Vagina (tissue), 2 donors: ENCODE measurements at regions not wholly inside any gene's neighbourhood (a gene's known extent, or its start where the extent isn't known, plus 50 kb on each side); places are given as distances from the start of the nearest gene placed in this dataset.
"Not testable (repeated sequence)": the region's sequence is repeated elsewhere in the genome, so short reads cannot be mapped to it uniquely, and the experiment has no call there.

Experiments
- DNase-seq, 2 donors: peaks; one replicate each; pipeline ENCODE4 v3.0.0-alpha.2; 2017; ENCODE audit errors: extremely low spot score in 2 of 2
- H3K27ac ChIP-seq: fragments of 200-600 bp; sonication (generic); one replicate; pipeline ENCODE4 v1.5.1; 2019
- H3K27me3 ChIP-seq: fragments of 200-600 bp; sonication (generic); one replicate; pipeline ENCODE4 v1.5.1; 2019
- H3K36me3 ChIP-seq, 2 donors: fragments of 200-600 bp; sonication (generic); one replicate each; pipeline ENCODE4 v1.5.1; 2017 to 2019
- H3K4me1 ChIP-seq: fragments of 200-600 bp; sonication (generic); one replicate; pipeline ENCODE4 v1.5.1; 2019
- H3K4me3 ChIP-seq, 2 donors: fragments of 200-600 bp; sonication (generic); 1 replicate in 1 of 2; 2 replicates in 1 of 2; pipeline ENCODE4 v1.5.1; 2016 to 2019
- H3K9me3 ChIP-seq: fragments of 200-600 bp; sonication (generic); one replicate; pipeline ENCODE4 v1.5.1; 2019
- CTCF ChIP-seq, 3 experiments: fragments of 450-650 bp in 2 of 3; fragments of 200-600 bp in 1 of 3; sonication (generic) in 1 of 3; IDR thresholded peaks; one replicate each; pipeline ENCODE4 v1.5.1; 2017 to 2019; ENCODE audit warnings: antibody characterized with exemption in 3 of 3, mild to moderate bottlenecking in 2 of 3, moderate library complexity in 2 of 3
- POLR2A ChIP-seq, 2 donors: fragments of 450-650 bp; IDR thresholded peaks; one replicate each; pipeline ENCODE4 v1.6.1; 2017; ENCODE audit warnings: antibody characterized with exemption in 2 of 2, mild to moderate bottlenecking in 2 of 2, moderate library complexity in 2 of 2
- POLR2AphosphoS5 ChIP-seq, 2 donors: sonication (generic); formaldehyde crosslinking; IDR thresholded peaks; one replicate each; pipeline ENCODE4 v1.9.0; 2017; ENCODE audit warnings: antibody characterized with exemption in 2 of 2, mild to moderate bottlenecking in 2 of 2, low read depth in 1 of 2; ENCODE audit not compliant: insufficient read depth in 1 of 2
- intact Hi-C: fragments of 100-400 bp; cut with DNase I; formaldehyde crosslinking; loops from one replicate; pipeline ENCODE4 v1.15.1; 2023

- no peak for DNase-seq
- Histone ChIP-seq H3K27ac (no peak overlapping the region), H3K4me3 (no peak overlapping the region), H3K27me3 (no peaks in the 10 kb centered on the region), H3K36me3 (no peaks in the 10 kb centered on the region), H3K4me1 (no peaks in the 10 kb centered on the region), H3K9me3 (no peaks in the 10 kb centered on the region)
- intact Hi-C loops, result no loop called here
- TF ChIP-seq POLR2A (IDR thresholded peaks at IDR 0.05) (no peak), POLR2AphosphoS5 (IDR thresholded peaks at IDR 0.05; ENCODE audit: insufficient read depth in 1 of 2, low read depth in 1 of 2) (no peak)
These were observed 236.4 kb upstream of the GRM3 start for GRCh38 chr7:86407291-86407690.

- Histone ChIP-seq H3K9me3 (no peaks in the 10 kb centered on the region), H3K4me3 (no peak overlapping the region), H3K27ac (no peak overlapping the region), H3K27me3 (no peaks in the 10 kb centered on the region), H3K36me3 (no peaks in the 10 kb centered on the region), H3K4me1 (no peaks in the 10 kb centered on the region)
- no peak for TF ChIP-seq CTCF (IDR thresholded peaks at IDR 0.05)
- no peak for TF ChIP-seq POLR2A (IDR thresholded peaks at IDR 0.05)
- no peak for TF ChIP-seq POLR2AphosphoS5 (IDR thresholded peaks at IDR 0.05; ENCODE audit: insufficient read depth in 1 of 2, low read depth in 1 of 2)
- intact Hi-C loops, result no loop called here
- DNase-seq, result no peak
These were observed 251.9 kb upstream of the GRM3 start for GRCh38 chr7:86391813-86392212.

GRCh38 chr7:86375602-86376001, 268.1 kb upstream of the GRM3 start:
- H3K27ac ChIP-seq, H3K27me3 ChIP-seq, H3K4me3 ChIP-seq, H3K36me3 ChIP-seq, intact Hi-C loops, H3K4me1 ChIP-seq, H3K9me3 ChIP-seq, DNase-seq: not testable (repeated sequence)

- Histone ChIP-seq H3K36me3 (no peaks in the 10 kb centered on the region), H3K27ac (no peak overlapping the region), H3K4me1 (no peaks in the 10 kb centered on the region), H3K9me3 (no peaks in the 10 kb centered on the region), H3K27me3 (no peaks in the 10 kb centered on the region), H3K4me3 (no peak overlapping the region)
- TF ChIP-seq POLR2A (IDR thresholded peaks at IDR 0.05), result no peak
- TF ChIP-seq POLR2AphosphoS5 (IDR thresholded peaks at IDR 0.05; ENCODE audit: insufficient read depth in 1 of 2, low read depth in 1 of 2), result no peak
- TF ChIP-seq CTCF (IDR thresholded peaks at IDR 0.05), result no peak
- no peak for DNase-seq
- intact Hi-C loops, result no loop called here
These were observed 271.4 kb upstream of the GRM3 start for GRCh38 chr7:86372262-86372661.

- Histone ChIP-seq H3K4me3 (no peak overlapping the region), H3K27me3 (no peaks in the 10 kb centered on the region), H3K36me3 (no peaks in the 10 kb centered on the region), H3K4me1 (no peaks in the 10 kb centered on the region), H3K27ac (no peak overlapping the region), H3K9me3 (no peaks in the 10 kb centered on the region)
- DNase-seq, result no peak
- no peak for TF ChIP-seq POLR2AphosphoS5 (IDR thresholded peaks at IDR 0.05; ENCODE audit: insufficient read depth in 1 of 2, low read depth in 1 of 2)
- TF ChIP-seq POLR2A (IDR thresholded peaks at IDR 0.05), result no peak
- TF ChIP-seq CTCF (IDR thresholded peaks at IDR 0.05), result no peak
- intact Hi-C loops, result no loop called here
These were observed 276.8 kb upstream of the GRM3 start for GRCh38 chr7:86366946-86367345.

- intact Hi-C loops, H3K4me1 ChIP-seq, H3K4me3 ChIP-seq, H3K27me3 ChIP-seq, H3K27ac ChIP-seq, H3K36me3 ChIP-seq, H3K9me3 ChIP-seq, DNase-seq: not testable (repeated sequence)
These were observed 303.3 kb upstream of the GRM3 start for GRCh38 chr7:86340407-86340806.

- no peak for TF ChIP-seq POLR2AphosphoS5 (IDR thresholded peaks at IDR 0.05; ENCODE audit: insufficient read depth in 1 of 2, low read depth in 1 of 2)
- no peak for TF ChIP-seq CTCF (IDR thresholded peaks at IDR 0.05)
- DNase-seq, result no peak
- Histone ChIP-seq H3K9me3 (no peaks in the 10 kb centered on the region), H3K27me3 (no peaks in the 10 kb centered on the region), H3K4me3 (no peak overlapping the region), H3K27ac (no peak overlapping the region), H3K36me3 (no peaks in the 10 kb centered on the region), H3K4me1 (no peaks in the 10 kb centered on the region)
- intact Hi-C loops, result no loop called here
These were observed 304.7 kb upstream of the GRM3 start for GRCh38 chr7:86339051-86339450.
